ENCODE measurements at regions not wholly inside any gene's neighbourhood (a gene's known extent, or its start where the extent isn't known, plus 50 kb on each side); places are given as distances from the start of the nearest gene placed in this dataset.
A peak's percentile ranks its signal among the peaks of the same experiment; 100 is the strongest.
"Not testable (repeated sequence)": the region's sequence is repeated elsewhere in the genome, so short reads cannot be mapped to it uniquely, and the experiment has no call there.

- no peaks in the 10 kb centered on the region for H3K27me3 ChIP-seq (ENCODE audit: insufficient read depth, low read length, poor library complexity)
- H3K23ac ChIP-seq (ENCODE audit: low read length): no peak overlapping the region
- H4K5ac ChIP-seq (ENCODE audit: low read length): no peak overlapping the region
- H3K4me1 ChIP-seq (ENCODE audit: control insufficient read depth, low read depth, low read length): no peaks in the 10 kb centered on the region
- no peak overlapping the region for H3K56ac ChIP-seq (ENCODE audit: low read length)
- H3K4me3 ChIP-seq (ENCODE audit: low read length): no peak overlapping the region
- no peaks in the 10 kb centered on the region for H3K36me3 ChIP-seq (ENCODE audit: control insufficient read depth, insufficient read depth, low read length)
- H3K27ac ChIP-seq (ENCODE audit: low read depth, low read length): no peak overlapping the region
- H2AK5ac ChIP-seq (ENCODE audit: low read length): no peak overlapping the region
- no peak overlapping the region for H3K4ac ChIP-seq (ENCODE audit: low read depth, low read length)
- no peak overlapping the region for H4K8ac ChIP-seq (ENCODE audit: low read depth, low read length)
- no peak overlapping the region for H2BK5ac ChIP-seq (ENCODE audit: low read length)
- H2BK15ac ChIP-seq (replicated peaks; ENCODE audit: low read depth): no peak overlapping the region
- no peaks in the 10 kb centered on the region for H3K79me2 ChIP-seq (ENCODE audit: control insufficient read depth, insufficient read depth, low read length)
- no peak overlapping the region for H3K9ac ChIP-seq (ENCODE audit: low read length)
- no peaks in the 10 kb centered on the region for H3K79me1 ChIP-seq (ENCODE audit: low read length)
- no peak overlapping the region for H3K4me2 ChIP-seq (ENCODE audit: low read length)
- no peak overlapping the region for H3K18ac ChIP-seq (ENCODE audit: low read length)
- WGBS (ENCODE audit: extremely low coverage, insufficient coverage, low lambda C conversion rate): 100% methylated on average over 1 of the region's 3 CpGs
- no peak overlapping the region for H2BK120ac ChIP-seq (ENCODE audit: low read depth, low read length)
- DNase-seq: no peak
Measured at GRCh38 chr13:23039266-23039935, 141.4 kb upstream of the SGCG start.

GRCh38 chr13:23042181-23042580 is 138.6 kb upstream of the SGCG start:
- no peaks in the 10 kb centered on the region for H3K36me3 ChIP-seq (ENCODE audit: control insufficient read depth, insufficient read depth, low read length)
- no peak overlapping the region for H3K56ac ChIP-seq (ENCODE audit: low read length)
- no peak overlapping the region for H3K23ac ChIP-seq (ENCODE audit: low read length)
- H4K8ac ChIP-seq (ENCODE audit: low read depth, low read length): no peak overlapping the region
- H2BK15ac ChIP-seq (replicated peaks; ENCODE audit: low read depth): no peak overlapping the region
- H3K18ac ChIP-seq (ENCODE audit: low read length): no peak overlapping the region
- H3K9ac ChIP-seq (ENCODE audit: low read length): no peak overlapping the region
- DNase-seq: no peak
- H3K4ac ChIP-seq (ENCODE audit: low read depth, low read length): no peak overlapping the region
- no peak overlapping the region for H2AK5ac ChIP-seq (ENCODE audit: low read length)
- no peak overlapping the region for H3K4me2 ChIP-seq (ENCODE audit: low read length)
- H2BK120ac ChIP-seq (ENCODE audit: low read depth, low read length): no peak overlapping the region
- H2BK5ac ChIP-seq (ENCODE audit: low read length): no peak overlapping the region
- H3K79me1 ChIP-seq (ENCODE audit: low read length): no peaks in the 10 kb centered on the region
- no peaks in the 10 kb centered on the region for H3K4me1 ChIP-seq (ENCODE audit: control insufficient read depth, low read depth, low read length)
- no peak overlapping the region for H3K4me3 ChIP-seq (ENCODE audit: low read length)
- no peak overlapping the region for H3K27ac ChIP-seq (ENCODE audit: low read depth, low read length)
- H3K79me2 ChIP-seq (ENCODE audit: control insufficient read depth, insufficient read depth, low read length): no peaks in the 10 kb centered on the region
- WGBS (ENCODE audit: extremely low coverage, insufficient coverage, low lambda C conversion rate): no CpG with 5 or more reads among the region's 2 CpGs
- no peak overlapping the region for H4K5ac ChIP-seq (ENCODE audit: low read length)
- H3K27me3 ChIP-seq (ENCODE audit: insufficient read depth, low read length, poor library complexity): no peaks in the 10 kb centered on the region

GRCh38 chr13:23044906-23045305 is 135.9 kb upstream of the SGCG start:
- Histone ChIP-seq H4K8ac (ENCODE audit: low read depth, low read length) (no peak overlapping the region), H2BK5ac (ENCODE audit: low read length) (no peak overlapping the region), H3K9ac (ENCODE audit: low read length) (no peak overlapping the region), H2BK120ac (ENCODE audit: low read depth, low read length) (no peak overlapping the region), H3K4me2 (ENCODE audit: low read length) (no peak overlapping the region), H3K27ac (ENCODE audit: low read depth, low read length) (no peak overlapping the region), H3K4me1 (ENCODE audit: control insufficient read depth, low read depth, low read length) (no peaks in the 10 kb centered on the region), H3K36me3 (ENCODE audit: control insufficient read depth, insufficient read depth, low read length) (no peaks in the 10 kb centered on the region), H3K79me1 (ENCODE audit: low read length) (no peaks in the 10 kb centered on the region), H3K4me3 (ENCODE audit: low read length) (no peak overlapping the region), H3K56ac (ENCODE audit: low read length) (no peak overlapping the region), H2BK15ac (replicated peaks; ENCODE audit: low read depth) (no peak overlapping the region), H2AK5ac (ENCODE audit: low read length) (no peak overlapping the region), H3K18ac (ENCODE audit: low read length) (no peak overlapping the region), H3K27me3 (ENCODE audit: insufficient read depth, low read length, poor library complexity) (no peaks in the 10 kb centered on the region), H4K5ac (ENCODE audit: low read length) (no peak overlapping the region), H3K4ac (ENCODE audit: low read depth, low read length) (no peak overlapping the region), H3K79me2 (ENCODE audit: control insufficient read depth, insufficient read depth, low read length) (no peaks in the 10 kb centered on the region), H3K23ac (ENCODE audit: low read length) (no peak overlapping the region)
- DNase-seq: no peak
- WGBS (ENCODE audit: extremely low coverage, insufficient coverage, low lambda C conversion rate): no CpG with 5 or more reads among the region's 1 CpG

GRCh38 chr13:23050126-23050525 is 130.7 kb upstream of the SGCG start:
- Histone ChIP-seq H3K79me1 (ENCODE audit: low read length) (no peaks in the 10 kb centered on the region), H2BK15ac (replicated peaks; ENCODE audit: low read depth) (peak overlapping the region; percentile 36), H2AK5ac (ENCODE audit: low read length) (no peak overlapping the region), H3K4me2 (ENCODE audit: low read length) (no peak overlapping the region), H4K5ac (ENCODE audit: low read length) (no peak overlapping the region), H3K4me3 (ENCODE audit: low read length) (no peak overlapping the region), H3K4me1 (ENCODE audit: control insufficient read depth, low read depth, low read length) (no peaks in the 10 kb centered on the region), H3K9ac (ENCODE audit: low read length) (no peak overlapping the region), H2BK5ac (ENCODE audit: low read length) (no peak overlapping the region), H4K8ac (ENCODE audit: low read depth, low read length) (no peak overlapping the region), H3K36me3 (ENCODE audit: control insufficient read depth, insufficient read depth, low read length) (no peaks in the 10 kb centered on the region), H3K23ac (ENCODE audit: low read length) (no peak overlapping the region), H3K79me2 (ENCODE audit: control insufficient read depth, insufficient read depth, low read length) (no peaks in the 10 kb centered on the region), H3K18ac (ENCODE audit: low read length) (peak overlapping the region; percentile 75), H3K27me3 (ENCODE audit: insufficient read depth, low read length, poor library complexity) (no peaks in the 10 kb centered on the region), H3K27ac (ENCODE audit: low read depth, low read length) (no peak overlapping the region), H2BK120ac (ENCODE audit: low read depth, low read length) (no peak overlapping the region), H3K56ac (ENCODE audit: low read length) (no peak overlapping the region), H3K4ac (ENCODE audit: low read depth, low read length) (peak overlapping the region; percentile 55)
- DNase-seq: peak; percentile 37
- WGBS (ENCODE audit: extremely low coverage, insufficient coverage, low lambda C conversion rate): no CpG with 5 or more reads among the region's 3 CpGs

GRCh38 chr13:23053711-23054110 is 127.1 kb upstream of the SGCG start:
- not testable (repeated sequence) for H3K4me1 ChIP-seq (ENCODE audit: control insufficient read depth, low read depth, low read length); H3K4me2 ChIP-seq (ENCODE audit: low read length); H2BK120ac ChIP-seq (ENCODE audit: low read depth, low read length); H3K4me3 ChIP-seq (ENCODE audit: low read length); H3K27ac ChIP-seq (ENCODE audit: low read depth, low read length); H3K79me1 ChIP-seq (ENCODE audit: low read length); H3K79me2 ChIP-seq (ENCODE audit: control insufficient read depth, insufficient read depth, low read length); H3K27me3 ChIP-seq (ENCODE audit: insufficient read depth, low read length, poor library complexity); H3K18ac ChIP-seq (ENCODE audit: low read length); H3K36me3 ChIP-seq (ENCODE audit: control insufficient read depth, insufficient read depth, low read length); H3K56ac ChIP-seq (ENCODE audit: low read length); H4K5ac ChIP-seq (ENCODE audit: low read length); H2BK15ac ChIP-seq (replicated peaks; ENCODE audit: low read depth); H3K23ac ChIP-seq (ENCODE audit: low read length); H4K8ac ChIP-seq (ENCODE audit: low read depth, low read length); H3K4ac ChIP-seq (ENCODE audit: low read depth, low read length); H2BK5ac ChIP-seq (ENCODE audit: low read length); H3K9ac ChIP-seq (ENCODE audit: low read length); H2AK5ac ChIP-seq (ENCODE audit: low read length)
- peak; percentile 94 for DNase-seq
- WGBS (ENCODE audit: extremely low coverage, insufficient coverage, low lambda C conversion rate): no CpG with 5 or more reads among the region's 5 CpGs

- H4K5ac ChIP-seq (ENCODE audit: low read length): no peak overlapping the region
- H3K27ac ChIP-seq (ENCODE audit: low read depth, low read length): no peak overlapping the region
- H3K4me3 ChIP-seq (ENCODE audit: low read length): no peak overlapping the region
- no peaks in the 10 kb centered on the region for H3K27me3 ChIP-seq (ENCODE audit: insufficient read depth, low read length, poor library complexity)
- H3K79me1 ChIP-seq (ENCODE audit: low read length): no peaks in the 10 kb centered on the region
- no peak overlapping the region for H3K56ac ChIP-seq (ENCODE audit: low read length)
- no peak overlapping the region for H2BK15ac ChIP-seq (replicated peaks; ENCODE audit: low read depth)
- H2BK120ac ChIP-seq (ENCODE audit: low read depth, low read length): no peak overlapping the region
- H3K9ac ChIP-seq (ENCODE audit: low read length): no peak overlapping the region
- no peak for DNase-seq
- H3K23ac ChIP-seq (ENCODE audit: low read length): no peak overlapping the region
- H2BK5ac ChIP-seq (ENCODE audit: low read length): no peak overlapping the region
- H3K18ac ChIP-seq (ENCODE audit: low read length): no peak overlapping the region
- H3K79me2 ChIP-seq (ENCODE audit: control insufficient read depth, insufficient read depth, low read length): no peaks in the 10 kb centered on the region
- no peak overlapping the region for H3K4me2 ChIP-seq (ENCODE audit: low read length)
- H3K4ac ChIP-seq (ENCODE audit: low read depth, low read length): no peak overlapping the region
- H3K4me1 ChIP-seq (ENCODE audit: control insufficient read depth, low read depth, low read length): no peaks in the 10 kb centered on the region
- H4K8ac ChIP-seq (ENCODE audit: low read depth, low read length): no peak overlapping the region
- no peak overlapping the region for H2AK5ac ChIP-seq (ENCODE audit: low read length)
- no peaks in the 10 kb centered on the region for H3K36me3 ChIP-seq (ENCODE audit: control insufficient read depth, insufficient read depth, low read length)
Measured at GRCh38 chr13:23059173-23059572, 121.6 kb upstream of the SGCG start.
